ENCODE measurements at regions not wholly inside any gene's neighbourhood (a gene's known extent, or its start where the extent isn't known, plus 50 kb on each side); places are given as distances from the start of the nearest gene placed in this dataset.

GRCh38 chr22:22341736-22342135, 97.2 kb downstream of the VPREB1 start:
- no peak overlapping the region for H3K27ac Mint-ChIP-seq

More at GRCh38 chr22:22341736-22342135, 97.2 kb downstream of the VPREB1 start:
- Mint-ChIP-seq H3K36me3 (ENCODE audit: insufficient read depth in 1 of 3, low read depth in 3 of 3) (no peaks in the 10 kb centered on the region), H3K27me3 (ENCODE audit: low read depth) (peaks cover 100% of the 10 kb centered on the region), H3K9me3 (peaks cover 0 to 7% of the 10 kb centered on the region in 2 experiments; a peak in 3 of 5 replicates), H3K4me3 (no peak overlapping the region), H3K4me1 (peaks cover 5 to 8% of the 10 kb centered on the region in 2 experiments)
- H4K91ac ChIP-seq (ENCODE audit: insufficient read length, low read depth, low read length): no peak overlapping the region
- no peaks in the 10 kb centered on the region for H4K20me1 ChIP-seq (ENCODE audit: control insufficient read depth, insufficient read depth, insufficient read length)
- H2BK12ac ChIP-seq (ENCODE audit: insufficient read length, low read depth, low read length): no peak overlapping the region
- H2AK5ac ChIP-seq (ENCODE audit: insufficient read length, low read length): no peak overlapping the region
- no peaks in the 10 kb centered on the region for H3K9me3 ChIP-seq (ENCODE audit: control insufficient read depth, low read depth, low read length)
- no peak overlapping the region for H3K18ac ChIP-seq (ENCODE audit: insufficient read length, low read depth, low read length)
- H2AFZ ChIP-seq (ENCODE audit: low read length): no peak overlapping the region
- no peak overlapping the region for H3K56ac ChIP-seq (ENCODE audit: insufficient read length, low read depth, low read length)
- H3K9ac ChIP-seq (ENCODE audit: extremely low read depth, insufficient read length, low read length): no peak overlapping the region
- no peak overlapping the region for H3K4ac ChIP-seq (ENCODE audit: low read depth, low read length)
- H2BK120ac ChIP-seq (ENCODE audit: low read depth, low read length, poor library complexity, severe bottlenecking): no peak overlapping the region
- peaks cover 67% of the 10 kb centered on the region for H3K27me3 ChIP-seq (ENCODE audit: insufficient read depth, low read length)
- no peak overlapping the region for H3K23ac ChIP-seq (ENCODE audit: insufficient read length, low read depth, low read length)
- no peak overlapping the region for H3K4me2 ChIP-seq (ENCODE audit: insufficient read depth, insufficient read length, low read length)
- H2BK20ac ChIP-seq (ENCODE audit: low read depth, low read length, poor library complexity, severe bottlenecking): no peak overlapping the region
- no peak for TF ChIP-seq CTCF (conservative IDR thresholded peaks at IDR 0.05)
- H3K27ac ChIP-seq (ENCODE audit: insufficient read length, low read depth, low read length): no peak overlapping the region
- no peaks in the 10 kb centered on the region for H3K23me2 ChIP-seq (ENCODE audit: insufficient read length, low read depth, low read length, poor library complexity, severe bottlenecking)
- H4K5ac ChIP-seq (ENCODE audit: insufficient read length, low read depth, low read length): no peak overlapping the region
- H4K8ac ChIP-seq (replicated peaks; ENCODE audit: insufficient read length, low read depth, low read length): no peak overlapping the region
- no peak overlapping the region for H3T11ph ChIP-seq (ENCODE audit: low read length)
- no CpG with 5 or more reads among the region's 4 CpGs for WGBS (ENCODE audit: extremely low coverage, insufficient read length, low lambda C conversion rate)
- no peaks in the 10 kb centered on the region for H3K4me1 ChIP-seq (ENCODE audit: insufficient read depth, low read length)
- H2BK5ac ChIP-seq (ENCODE audit: insufficient read length, low read length): no peak overlapping the region
- H3K79me1 ChIP-seq (ENCODE audit: insufficient read depth, low read depth, low read length, poor library complexity, severe bottlenecking): no peaks in the 10 kb centered on the region
- no peaks in the 10 kb centered on the region for H3K79me2 ChIP-seq (ENCODE audit: insufficient read depth, low read length)
- DNase-seq: no peak
- H2BK15ac ChIP-seq (ENCODE audit: low read depth, low read length): no peak overlapping the region
- no peak overlapping the region for H3K14ac ChIP-seq (ENCODE audit: insufficient read depth, low read length)
